NCI-H1694 treated with DMSO at 0.1 percent for 48 hours (cell line): ENCODE measurements at regions not wholly inside any gene's neighbourhood (a gene's known extent, or its start where the extent isn't known, plus 50 kb on each side); places are given as distances from the start of the nearest gene placed in this dataset.
"Not testable (repeated sequence)": the region's sequence is repeated elsewhere in the genome, so short reads cannot be mapped to it uniquely, and the experiment has no call there.

Source experiments
- DNase-seq: peaks from one replicate; lab custom pipeline; 2025; lab: John Stamatoyannopoulos, UW

DNA sequence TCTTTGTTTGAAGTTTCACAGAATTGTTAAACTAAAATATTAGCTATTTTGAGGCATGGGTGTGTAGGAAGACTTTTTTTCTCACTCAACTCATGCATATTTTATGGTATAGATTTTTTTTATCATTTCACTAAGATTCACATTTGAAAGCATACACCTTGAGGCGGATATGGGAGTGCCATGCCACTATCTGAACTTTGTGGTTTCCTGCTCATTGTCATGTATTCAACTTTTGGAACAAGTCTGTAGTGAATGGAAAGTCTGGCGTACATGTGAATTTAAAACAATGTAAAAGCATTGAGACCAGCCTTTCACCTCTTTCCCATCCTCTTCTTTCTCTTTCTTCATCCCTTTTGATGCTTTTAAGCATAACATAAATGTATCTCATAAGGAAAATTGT lies 147.9 kb downstream of the TPBG start:
- DNase-seq, result no peak

DNA sequence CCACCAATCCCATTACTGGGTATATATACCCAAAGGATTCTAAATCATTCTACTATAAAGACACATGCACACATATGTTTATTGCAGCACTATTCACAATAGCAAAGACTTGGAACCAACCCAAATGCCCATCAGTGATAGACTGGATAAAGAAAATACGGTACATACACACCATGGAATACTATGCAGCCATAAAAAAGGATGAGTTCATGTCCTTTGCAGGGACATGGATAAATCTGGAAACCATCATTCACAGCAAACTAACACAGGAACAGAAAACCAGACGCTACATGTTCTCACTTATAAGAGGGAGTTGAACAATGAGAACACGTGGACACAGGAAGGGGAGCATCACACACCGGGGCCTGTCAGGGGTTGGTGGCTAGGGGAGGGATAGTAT lies 154.3 kb downstream of the TPBG start:
- DNase-seq, result not testable (repeated sequence)

DNA sequence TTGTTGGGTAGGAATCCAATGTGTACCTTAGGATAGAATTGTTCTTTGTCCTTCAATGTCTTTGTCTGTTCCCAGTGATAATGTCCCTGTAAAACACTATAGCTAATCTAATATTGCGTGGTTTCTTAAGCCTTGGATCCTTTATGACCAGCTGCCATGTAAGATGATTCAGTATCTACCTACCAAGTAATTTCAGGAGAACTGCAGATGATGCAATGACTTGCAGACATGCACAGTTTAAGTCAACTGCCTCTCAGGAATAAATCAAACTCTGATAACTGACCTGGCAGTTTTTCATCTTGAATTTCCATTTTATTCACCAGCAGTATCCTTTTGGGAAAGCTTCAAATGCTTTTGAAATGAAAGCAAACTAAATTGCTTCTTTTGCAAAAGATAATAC lies 157.8 kb downstream of the TPBG start:
- DNase-seq, result no peak

DNA sequence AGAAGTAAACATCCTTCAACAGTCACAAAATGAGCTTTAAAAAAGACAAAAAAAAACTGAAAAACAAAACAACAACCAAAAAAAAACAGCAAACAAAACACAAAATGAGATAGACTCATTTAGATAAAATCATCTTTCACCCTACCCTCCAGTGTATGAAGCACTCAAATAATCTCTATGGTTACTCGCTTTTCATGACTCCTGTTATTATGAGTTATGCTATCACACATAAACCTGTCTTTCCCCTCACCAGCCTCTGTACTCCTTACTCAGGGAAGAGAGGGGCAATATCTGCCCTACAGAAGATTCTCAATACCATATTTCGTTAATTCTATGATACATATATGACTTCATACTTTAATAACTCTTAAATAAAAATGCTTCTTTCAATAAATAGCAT lies 158.2 kb downstream of the TPBG start:
- DNase-seq, result no peak

DNA sequence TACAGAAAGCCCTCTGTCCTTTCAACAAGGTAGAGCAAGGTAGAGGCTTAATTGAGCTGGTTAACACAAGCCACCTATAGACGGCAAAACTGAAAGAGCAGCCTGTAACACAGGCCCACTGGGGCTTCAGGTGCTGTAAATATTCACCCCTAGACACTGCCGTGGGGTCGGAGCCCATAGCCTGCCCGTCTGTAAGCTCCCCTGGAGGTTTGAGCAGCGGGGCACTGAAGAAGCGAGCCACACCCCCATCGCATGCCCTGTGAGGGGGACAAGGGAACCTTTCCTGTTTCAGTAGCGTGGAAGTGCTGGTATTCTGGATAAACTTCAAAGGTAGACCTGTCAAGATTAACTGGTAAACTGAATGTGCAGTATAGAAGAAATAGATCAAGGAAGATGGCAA lies 160.4 kb downstream of the TPBG start:
- DNase-seq, result no peak

DNA sequence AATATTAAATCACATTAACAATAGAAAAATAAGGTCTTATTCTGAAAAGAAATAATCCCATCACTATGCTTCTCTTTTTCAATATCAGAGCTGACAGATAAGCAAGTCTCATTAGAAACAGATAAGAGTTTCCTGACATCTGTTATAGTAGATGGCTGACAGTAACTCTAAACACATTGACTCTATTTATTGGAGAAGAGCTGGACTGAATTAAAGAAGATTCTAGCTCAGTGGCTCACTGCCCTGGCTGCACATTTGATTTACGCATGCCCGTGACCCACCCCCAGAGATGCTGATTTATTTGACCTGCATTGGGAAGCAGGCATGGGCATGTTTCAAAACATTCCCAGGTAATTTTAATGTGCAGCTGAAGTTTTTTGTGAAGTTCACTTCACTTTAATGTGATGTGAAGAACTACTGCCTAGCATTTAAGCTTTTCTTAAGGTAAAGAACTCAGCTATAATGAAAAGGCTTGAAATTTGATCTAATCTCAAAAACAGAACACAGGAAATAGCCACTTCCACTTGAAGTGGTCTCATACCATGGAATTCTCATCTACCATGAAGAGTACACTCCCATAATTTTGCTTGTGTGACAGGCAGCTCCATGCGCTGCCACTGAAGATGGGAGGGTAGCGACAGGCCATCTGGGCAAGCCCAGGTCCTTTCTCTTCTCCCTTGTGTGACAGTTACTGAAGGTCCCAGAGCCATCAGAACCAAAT lies 162.3 kb downstream of the TPBG start:
- no peak for DNase-seq

DNA sequence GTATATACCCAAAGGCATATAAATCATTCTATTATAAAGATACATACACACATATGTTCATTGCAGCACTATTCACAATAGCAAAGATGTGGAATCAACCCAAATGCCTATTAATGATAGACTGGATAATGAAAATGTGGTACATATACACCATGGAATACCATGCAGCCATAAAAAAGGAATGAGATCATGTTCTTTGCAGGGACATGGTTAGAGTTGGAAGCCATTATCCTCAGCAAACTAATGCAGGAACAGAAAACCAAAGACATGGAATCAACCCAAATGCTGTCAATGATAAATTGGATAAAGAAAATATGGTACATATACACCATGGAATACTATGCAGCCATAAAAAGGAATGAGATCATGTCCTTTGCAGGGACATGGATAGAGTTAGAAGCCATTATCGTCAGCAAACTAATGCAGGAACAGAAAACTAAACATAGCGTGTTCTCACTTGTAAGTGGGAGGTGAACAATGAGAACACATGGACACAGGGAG lies 166.4 kb downstream of the TPBG start:
- DNase-seq, result not testable (repeated sequence)

DNA sequence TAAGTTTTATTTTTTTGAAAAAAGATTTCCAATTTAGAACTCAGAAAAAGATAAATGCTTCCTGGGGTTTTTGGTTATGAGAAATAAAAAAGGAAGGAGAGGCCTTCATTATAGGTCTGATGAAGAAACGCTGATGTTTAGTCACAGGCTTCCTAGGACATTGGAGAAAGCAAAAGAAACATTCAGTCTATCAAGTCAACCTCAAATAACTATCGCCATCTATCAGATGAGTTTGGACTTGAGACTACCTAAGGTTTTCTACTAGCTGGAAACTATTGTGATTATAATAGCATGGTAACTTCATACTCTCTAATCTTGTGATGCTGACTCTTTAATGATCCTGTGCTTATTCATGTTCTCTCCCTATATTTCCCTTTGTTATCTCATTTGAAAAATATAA lies 171.3 kb downstream of the TPBG start:
- no peak for DNase-seq

DNA sequence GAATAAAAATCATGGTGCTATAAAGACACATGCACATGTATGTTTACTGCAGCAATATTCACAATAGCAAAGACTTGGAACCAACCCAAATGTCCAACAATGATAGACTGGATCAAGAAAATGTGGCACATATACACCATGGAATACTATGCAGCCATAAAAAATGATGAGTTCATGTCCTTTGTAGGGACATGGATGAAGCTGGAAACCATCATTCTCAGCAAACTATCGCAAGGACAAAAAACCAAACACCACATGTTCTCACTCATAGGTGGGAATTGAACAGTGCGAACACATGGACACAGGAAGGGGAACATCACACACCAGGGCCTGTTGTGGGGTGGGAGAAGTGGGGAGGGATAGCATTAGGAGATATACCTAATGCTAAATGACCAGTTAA lies 185.9 kb downstream of the TPBG start:
- DNase-seq, result not testable (repeated sequence)

DNA sequence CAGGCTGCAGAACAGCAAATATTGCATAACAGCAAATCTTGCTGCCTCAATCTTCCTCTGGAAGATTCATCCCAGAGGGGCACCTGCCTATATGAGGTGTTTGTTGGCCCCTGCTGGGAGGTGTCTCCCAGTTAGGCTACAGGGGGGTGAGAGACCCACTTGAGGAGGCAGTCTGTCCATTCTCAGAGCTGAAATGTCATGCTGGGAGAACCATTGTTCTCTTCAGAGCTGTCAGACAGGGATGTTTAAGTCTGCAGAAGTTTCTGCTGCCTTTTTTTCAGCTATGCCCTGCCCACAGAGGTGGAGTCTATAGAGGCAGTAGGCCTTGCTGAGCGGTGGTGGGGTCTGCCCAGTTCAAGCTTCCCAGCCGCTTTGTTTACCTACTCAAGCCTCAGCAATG lies 187.7 kb downstream of the TPBG start:
- DNase-seq, result not testable (repeated sequence)

DNA sequence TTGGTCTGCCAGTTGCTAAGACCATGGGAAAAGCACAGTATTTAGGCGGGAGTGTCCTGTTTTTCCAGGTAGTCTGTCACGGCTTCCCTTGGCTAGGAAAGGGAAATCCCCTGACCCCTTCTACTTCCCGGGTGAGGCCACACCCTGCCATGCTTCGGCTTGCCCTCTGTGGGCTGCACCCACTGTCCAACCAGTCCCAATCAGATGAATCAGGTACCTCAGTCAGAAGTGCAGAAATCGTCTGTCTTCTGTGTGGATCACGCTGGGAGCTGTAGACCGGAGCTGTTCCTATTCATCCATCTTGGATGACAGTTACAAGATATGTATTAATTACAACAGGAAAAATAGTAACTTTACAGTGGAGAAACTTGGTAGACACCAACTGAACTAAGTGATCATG lies 188.2 kb downstream of the TPBG start:
- DNase-seq, result no peak

DNA sequence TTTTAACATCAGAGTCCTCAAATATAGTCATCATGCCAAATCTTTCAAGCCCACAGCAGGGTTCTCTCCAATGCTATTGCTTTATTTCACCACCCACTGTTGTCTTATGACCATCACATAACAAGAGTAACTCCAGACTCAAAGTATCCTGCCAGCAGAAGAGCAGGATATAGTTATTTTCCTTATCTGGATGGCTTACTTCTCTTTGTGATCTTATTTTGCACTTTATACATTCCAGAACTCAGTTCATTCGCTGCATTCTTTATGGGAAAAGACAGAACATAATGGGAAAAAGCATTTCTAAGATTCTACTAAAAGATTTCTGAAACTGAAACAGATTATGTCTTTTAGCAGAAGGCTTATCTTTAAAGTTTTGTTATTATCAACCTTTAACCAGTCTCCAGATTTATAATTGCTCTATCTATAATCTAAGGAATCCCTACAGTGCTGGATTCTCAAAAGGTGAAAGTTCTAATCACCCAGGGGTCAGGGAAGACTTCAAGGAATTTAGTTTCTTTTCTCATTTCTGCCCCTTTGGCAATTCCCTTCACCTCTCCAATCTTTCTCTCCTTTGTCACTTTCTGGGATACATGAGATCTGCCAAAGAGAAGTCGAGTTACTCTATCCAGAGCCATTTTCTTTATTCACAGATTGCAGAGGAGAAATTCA lies 190.4 kb downstream of the TPBG start:
- no peak for DNase-seq

DNA sequence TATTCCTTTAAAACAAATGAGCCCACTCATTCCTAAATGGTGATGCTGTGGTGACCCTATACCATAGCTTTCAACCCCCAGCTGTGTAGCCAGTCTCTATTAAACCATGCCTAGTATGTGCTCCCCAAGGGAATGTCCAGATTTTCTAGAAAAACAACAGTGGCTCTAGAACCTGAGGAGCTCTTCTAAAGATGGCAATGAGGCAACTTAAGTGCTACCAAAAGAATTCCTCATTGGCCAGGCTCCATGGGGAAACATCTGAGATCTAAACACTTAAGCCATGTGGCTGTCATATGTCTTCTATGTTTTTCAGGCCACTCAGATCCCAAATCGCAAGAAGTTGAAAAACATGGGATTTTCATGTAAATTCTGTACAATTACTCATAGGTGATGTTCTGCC lies 191.0 kb downstream of the TPBG start:
- DNase-seq, result no peak

DNA sequence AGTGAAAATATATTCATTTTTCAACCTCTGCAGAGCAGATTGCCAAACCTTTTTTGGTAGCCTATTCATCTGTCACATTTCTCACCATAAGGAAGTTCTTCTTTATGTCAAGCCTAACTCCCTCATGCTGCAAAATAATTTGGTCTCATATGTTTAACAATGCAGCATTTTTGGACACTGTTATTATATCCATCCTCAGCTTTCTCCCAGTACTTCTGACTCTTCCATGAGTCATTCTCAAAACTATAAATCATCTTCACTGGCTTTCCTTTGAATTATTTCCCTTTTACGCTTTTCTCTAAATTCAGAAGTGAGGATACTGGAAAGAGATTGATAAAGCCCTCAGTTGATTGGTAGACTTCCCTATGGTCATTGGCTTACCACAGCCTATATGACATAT lies 192.2 kb downstream of the TPBG start:
- DNase-seq, result no peak

DNA sequence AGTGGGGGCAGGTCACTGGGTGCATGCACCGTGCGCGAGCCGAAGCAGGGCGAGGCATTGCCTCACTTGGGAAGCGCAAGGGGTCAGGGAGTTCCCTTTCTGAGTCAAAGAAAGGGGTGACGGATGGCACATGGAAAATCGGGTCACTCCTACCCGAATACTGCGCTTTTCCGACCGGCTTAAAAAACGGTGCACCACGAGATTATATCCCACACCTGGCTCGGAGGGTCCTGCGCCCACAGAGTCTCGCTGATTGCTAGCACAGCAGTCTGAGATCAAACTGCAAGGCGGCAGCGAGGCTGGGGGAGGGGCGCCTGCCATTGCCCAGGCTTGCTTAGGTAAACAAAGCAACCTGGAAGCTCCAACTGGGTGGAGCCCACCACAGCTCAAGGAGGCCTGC lies 194.9 kb downstream of the TPBG start:
- DNase-seq, result not testable (repeated sequence)

DNA sequence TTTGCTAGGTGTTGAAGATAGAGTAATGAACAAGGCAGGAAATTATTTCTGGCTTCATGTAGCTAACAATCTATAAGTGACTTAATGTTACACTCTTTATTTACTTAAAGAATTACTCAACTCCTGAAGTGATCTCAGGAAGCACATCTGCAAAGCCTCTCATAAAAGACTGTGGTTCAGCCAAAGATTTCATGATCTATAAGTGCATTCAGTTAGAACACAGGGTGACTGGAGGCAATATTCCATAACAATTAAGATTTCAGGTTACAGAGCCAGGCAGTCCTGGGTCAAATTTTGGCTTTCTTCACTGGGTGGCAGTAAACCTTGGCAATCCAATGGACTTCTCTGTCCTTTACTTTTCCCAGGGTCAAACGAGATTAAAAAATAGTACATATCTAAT lies 204.0 kb downstream of the TPBG start:
- DNase-seq, result no peak

DNA sequence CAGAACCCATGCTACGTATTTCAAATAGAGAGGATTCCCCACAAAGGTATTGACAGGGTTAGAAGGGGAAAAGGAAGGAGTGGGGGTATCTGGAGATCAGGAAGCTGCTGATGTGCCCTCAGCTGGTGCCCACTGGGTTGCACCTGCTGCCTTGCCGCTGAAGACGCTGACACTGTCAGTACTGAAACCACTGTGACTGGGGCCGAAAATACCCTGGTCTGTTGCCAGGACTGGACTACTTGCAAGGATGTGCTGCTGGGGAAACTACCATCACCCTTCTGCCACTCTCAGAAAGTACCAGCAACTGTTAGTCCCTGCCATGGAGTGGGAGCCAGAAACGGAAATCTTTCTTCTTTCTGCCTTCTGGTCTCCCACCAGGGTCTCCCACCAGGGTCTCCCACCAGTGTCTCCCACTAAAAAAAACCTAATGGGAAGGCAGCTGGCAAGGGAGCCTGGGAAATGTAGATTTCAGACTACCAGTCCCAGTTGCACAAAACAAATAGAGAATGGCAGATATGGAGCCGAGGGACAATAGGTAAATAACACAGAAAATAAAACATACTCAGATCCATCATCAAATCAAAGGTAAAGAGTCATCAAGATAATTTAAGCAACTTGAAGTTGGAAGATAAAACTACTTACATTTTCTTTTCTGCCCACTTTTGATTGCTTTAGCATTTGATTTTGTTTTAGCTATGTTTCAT lies 204.8 kb downstream of the TPBG start:
- no peak for DNase-seq

DNA sequence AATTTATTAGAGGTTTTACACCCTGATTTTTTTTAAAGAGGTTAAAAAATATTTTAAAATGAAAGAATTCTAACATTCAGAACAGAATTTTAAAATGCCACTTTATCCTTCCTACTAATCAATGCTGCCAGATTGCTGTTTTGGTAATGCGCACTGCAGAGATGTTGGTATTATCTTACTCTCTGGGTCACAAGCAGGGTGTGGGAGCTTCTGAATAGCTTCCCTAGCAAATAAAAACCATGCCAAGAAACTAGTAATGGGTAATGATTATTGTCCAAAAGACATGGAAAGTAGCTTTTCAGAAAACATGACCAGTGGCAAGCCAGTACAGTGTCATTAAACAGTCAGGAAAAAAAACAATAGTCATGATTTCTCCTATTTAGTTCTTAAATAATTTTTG lies 205.4 kb downstream of the TPBG start:
- no peak for DNase-seq

DNA sequence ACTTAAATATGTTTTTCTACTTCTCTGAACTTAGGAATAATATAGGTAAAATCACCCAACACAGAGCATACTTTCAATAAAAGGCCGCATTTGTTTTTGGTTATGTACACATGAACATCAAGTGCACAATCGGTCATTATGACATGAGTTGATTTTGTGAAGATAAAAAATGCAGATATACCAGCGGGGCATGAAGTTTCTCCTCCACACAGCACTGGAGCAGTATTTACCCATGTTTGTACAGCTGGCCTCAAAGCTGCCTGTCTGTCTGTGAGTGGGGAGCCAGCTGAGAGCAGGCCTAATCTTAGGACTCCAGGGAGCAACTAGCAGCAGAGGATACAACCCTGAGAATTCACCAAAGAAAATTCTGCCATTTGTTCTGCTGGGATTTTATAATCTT lies 206.5 kb downstream of the TPBG start:
- DNase-seq, result no peak

DNA sequence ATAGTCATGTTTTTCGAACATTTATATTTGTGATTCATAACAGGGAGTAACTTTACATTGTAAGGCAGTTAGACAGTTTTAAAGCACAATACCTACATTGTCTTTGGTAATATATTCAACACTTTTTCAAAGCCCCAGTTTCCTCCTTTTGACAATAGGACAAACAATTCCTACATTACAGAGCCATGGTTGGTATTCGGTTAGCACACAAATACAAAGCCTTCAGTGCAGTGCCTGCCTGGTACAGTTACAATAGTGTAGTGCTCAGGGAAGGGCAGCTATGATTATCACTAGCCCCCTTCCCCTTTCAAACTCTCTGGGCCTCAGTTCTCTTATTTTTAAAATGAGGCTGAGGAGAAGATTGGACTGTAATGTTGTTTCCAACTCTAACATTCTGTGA lies 207.8 kb downstream of the TPBG start:
- DNase-seq, result no peak

DNA sequence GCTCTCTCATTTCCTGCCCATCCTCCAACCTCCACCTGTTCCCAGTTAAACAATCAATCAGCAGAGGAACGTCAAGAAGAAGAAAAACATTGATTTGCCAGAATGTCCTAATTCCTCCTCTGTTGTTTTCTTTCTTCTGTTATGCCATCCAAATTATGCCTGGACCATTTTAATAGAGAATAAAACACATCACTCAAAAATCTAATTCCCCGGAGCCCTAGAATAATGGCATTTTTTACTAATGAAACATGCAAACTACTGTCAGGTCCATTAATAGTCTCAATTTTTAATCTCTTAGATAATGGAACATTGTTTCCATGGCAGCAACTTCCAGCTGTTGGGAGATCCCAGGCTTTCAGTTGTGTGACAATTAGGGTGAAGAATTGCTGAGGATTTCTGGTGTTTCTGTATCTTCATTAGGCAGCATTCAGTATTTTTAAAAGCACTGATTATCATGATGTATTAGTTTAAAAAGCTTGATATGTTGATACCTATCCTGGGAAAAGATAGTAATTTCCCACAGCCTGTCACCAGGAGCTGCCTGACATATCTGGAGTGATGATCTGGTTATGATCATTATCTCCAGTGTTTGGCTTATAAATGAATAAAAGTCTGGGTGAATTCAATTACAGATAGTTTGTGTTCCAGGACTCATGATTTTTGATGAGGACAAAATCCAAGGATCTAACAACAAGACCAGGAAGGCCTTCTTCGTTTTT lies 209.8 kb downstream of the TPBG start:
- DNase-seq, result no peak

DNA sequence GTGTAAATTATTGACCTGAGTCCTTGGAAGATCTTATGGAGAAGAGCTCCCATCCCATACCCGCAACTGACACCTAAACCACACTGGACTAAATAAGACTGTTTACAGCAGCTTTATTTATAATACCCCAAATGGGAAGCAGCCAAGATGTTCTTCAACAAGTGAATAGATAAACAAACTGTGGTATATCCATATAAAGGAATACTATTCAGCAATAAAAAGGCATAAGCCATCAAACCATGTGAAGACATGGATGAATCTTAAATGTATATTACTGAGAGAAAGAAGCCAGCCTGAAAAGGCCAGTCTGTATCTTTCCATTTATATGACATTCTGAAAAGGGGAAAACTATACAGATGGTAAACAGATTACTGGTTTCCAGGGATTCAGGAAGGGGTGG lies 212.7 kb downstream of the TPBG start:
- no peak for DNase-seq
